ENCODE measurements at regions not wholly inside any gene's neighbourhood (a gene's known extent, or its start where the extent isn't known, plus 50 kb on each side); places are given as distances from the start of the nearest gene placed in this dataset.

DNA sequence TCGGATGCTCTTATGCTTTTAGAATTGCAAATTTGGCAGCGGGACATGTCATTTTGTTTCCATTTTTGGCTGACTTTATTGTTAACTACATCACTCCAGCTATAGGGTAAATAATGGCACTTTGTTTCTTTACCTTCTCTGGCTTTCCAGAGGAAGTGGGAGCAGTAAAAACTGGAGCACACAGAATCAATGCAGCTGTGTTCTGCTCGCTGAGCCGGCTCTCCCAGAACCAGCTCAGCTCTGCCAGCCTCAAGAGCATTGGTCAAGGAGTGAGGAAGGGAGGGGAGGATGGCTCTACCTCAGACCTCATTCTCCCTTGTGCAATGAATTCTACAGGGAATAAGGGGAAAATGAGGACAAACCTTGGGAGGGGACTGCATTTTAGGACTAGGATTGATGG is 50.5 kb upstream of the SPATA13 start:
- TF ChIP-seq, protein P1, sequence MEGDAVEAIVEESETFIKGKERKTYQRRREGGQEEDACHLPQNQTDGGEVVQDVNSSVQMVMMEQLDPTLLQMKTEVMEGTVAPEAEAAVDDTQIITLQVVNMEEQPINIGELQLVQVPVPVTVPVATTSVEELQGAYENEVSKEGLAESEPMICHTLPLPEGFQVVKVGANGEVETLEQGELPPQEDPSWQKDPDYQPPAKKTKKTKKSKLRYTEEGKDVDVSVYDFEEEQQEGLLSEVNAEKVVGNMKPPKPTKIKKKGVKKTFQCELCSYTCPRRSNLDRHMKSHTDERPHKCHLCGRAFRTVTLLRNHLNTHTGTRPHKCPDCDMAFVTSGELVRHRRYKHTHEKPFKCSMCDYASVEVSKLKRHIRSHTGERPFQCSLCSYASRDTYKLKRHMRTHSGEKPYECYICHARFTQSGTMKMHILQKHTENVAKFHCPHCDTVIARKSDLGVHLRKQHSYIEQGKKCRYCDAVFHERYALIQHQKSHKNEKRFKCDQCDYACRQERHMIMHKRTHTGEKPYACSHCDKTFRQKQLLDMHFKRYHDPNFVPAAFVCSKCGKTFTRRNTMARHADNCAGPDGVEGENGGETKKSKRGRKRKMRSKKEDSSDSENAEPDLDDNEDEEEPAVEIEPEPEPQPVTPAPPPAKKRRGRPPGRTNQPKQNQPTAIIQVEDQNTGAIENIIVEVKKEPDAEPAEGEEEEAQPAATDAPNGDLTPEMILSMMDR (IDR thresholded peaks at IDR 0.05; ENCODE audit: insufficient read depth, low read depth, low read length): no peak
- H3K27me3 ChIP-seq (ENCODE audit: control insufficient read depth, insufficient read depth, low read length): no peaks in the 10 kb centered on the region
- ChIA-PET CTCF (no interaction called here), POLR2A (no interaction called here)
- H3K4me3 ChIP-seq (ENCODE audit: low read depth, low read length): no peak overlapping the region
- H3K36me3 ChIP-seq (ENCODE audit: control insufficient read depth, insufficient read depth, low read length): no peaks in the 10 kb centered on the region
- DNase-seq (ENCODE audit: low read depth): no peak

Measured in BJ (cell line).